Astrocyte of the spinal cord (primary cell): ENCODE measurements at regions not wholly inside any gene's neighbourhood (a gene's known extent, or its start where the extent isn't known, plus 50 kb on each side); places are given as distances from the start of the nearest gene placed in this dataset.

Source experiments
- DNase-seq: peaks from one replicate; pipeline ENCODE4 v3.0.0; 2011; ENCODE audit warnings: low read depth, low spot score
- H3K4me3 ChIP-seq: 2 replicates; pipeline ENCODE4 v1.5.1; 2011; ENCODE audit warnings: low read depth, mild to moderate bottlenecking, low read length, moderate library complexity
- in situ Hi-C: cut with HindIII; loops from 2 replicates; pipeline ENCODE4 v1.10.0; 2017; ENCODE audit warnings: low sequenced_read_pairs
- TF ChIP-seq, protein P1 (sequence below): IDR thresholded peaks from 2 replicates; pipeline ENCODE4 v1.5.1; 2012; ENCODE audit warnings: low read depth, mild to moderate bottlenecking, low read length, inconsistent platforms

DNA sequence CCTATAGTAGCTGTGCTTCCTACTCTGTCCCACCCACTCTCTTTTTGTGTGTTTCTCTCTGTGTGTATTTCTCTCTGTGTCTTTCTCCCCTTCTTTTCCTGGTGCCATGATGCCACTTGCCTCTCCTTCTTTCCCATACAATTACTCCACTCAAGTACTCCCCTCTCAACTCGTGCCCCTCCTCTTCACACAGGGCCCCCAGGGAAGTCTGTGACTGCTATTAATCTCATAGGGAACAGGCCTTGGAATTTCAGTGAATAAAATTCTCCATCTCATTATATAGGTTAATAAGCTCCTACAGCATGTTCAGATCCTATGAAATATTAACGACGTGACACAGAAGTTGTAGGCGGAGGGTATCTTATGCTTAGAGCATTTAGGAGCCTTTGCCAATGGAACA lies 205.9 kb upstream of the EPHA4 start:
- DNase-seq = no peak
- TF ChIP-seq, protein P1, sequence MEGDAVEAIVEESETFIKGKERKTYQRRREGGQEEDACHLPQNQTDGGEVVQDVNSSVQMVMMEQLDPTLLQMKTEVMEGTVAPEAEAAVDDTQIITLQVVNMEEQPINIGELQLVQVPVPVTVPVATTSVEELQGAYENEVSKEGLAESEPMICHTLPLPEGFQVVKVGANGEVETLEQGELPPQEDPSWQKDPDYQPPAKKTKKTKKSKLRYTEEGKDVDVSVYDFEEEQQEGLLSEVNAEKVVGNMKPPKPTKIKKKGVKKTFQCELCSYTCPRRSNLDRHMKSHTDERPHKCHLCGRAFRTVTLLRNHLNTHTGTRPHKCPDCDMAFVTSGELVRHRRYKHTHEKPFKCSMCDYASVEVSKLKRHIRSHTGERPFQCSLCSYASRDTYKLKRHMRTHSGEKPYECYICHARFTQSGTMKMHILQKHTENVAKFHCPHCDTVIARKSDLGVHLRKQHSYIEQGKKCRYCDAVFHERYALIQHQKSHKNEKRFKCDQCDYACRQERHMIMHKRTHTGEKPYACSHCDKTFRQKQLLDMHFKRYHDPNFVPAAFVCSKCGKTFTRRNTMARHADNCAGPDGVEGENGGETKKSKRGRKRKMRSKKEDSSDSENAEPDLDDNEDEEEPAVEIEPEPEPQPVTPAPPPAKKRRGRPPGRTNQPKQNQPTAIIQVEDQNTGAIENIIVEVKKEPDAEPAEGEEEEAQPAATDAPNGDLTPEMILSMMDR = no peak
- H3K4me3 ChIP-seq = no peak overlapping the region
- in situ Hi-C loops = no loop called here

DNA sequence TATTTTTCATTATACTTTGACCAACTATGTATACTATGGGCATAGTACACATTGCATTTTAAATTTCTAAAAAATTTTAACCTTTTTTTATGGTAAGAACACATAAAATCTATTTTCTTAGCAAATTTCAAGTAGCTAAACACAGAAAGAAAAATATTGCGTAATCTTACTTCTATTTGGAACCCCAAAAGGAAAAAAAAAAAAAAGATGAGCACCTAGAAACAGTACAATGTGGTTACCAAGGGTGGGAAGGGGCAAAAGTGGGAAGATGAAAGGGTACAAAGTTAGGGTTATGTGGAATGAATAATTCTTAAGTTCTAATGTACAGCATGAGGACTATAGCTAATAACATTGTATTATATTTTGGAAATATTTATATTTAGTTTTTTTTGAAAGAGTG lies 205.0 kb upstream of the EPHA4 start:
- DNase-seq = no peak
- in situ Hi-C loops = no loop called here
- TF ChIP-seq, protein P1 = no peak
- H3K4me3 ChIP-seq = no peak overlapping the region

DNA sequence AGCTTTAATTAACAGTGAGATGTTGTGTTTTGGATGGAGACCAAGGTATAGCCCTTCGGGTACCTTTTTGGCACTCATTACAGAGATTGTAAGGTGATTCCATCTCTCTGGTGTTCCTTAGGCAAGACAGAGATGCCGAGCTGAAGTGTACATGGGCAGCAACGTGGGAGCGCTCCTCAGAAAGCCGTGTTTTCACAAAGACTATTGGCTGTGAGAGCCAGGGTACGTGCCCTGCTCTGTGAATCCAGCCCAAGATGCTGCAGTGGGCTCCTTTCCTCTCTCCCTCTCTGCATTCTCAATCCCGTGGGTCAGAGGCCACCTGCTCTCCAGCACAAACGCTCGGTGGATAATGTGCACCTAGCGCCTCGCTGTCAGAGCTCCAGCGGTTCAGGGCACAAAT lies 203.0 kb upstream of the EPHA4 start:
- no peak overlapping the region for H3K4me3 ChIP-seq
- DNase-seq = no peak
- TF ChIP-seq, protein P1 = no peak
- in situ Hi-C loops = no loop called here

DNA sequence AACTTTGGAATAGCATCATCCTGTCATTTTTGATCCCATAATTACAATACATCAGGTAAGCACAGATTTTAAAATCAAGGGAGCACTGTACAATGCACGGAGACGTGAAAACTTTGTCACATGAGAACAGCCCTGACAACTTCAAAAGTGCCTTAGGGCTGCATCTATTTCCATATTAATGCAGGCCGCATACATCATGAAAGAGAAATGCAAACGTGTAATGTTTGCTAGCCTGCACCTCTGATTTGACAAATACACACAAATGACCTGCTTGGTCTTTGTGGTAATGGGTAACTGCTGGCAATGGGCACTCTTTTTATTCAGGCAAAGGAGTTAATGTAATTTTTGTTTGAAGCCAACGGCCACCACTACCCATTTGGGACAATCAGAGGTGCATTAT lies 202.0 kb upstream of the EPHA4 start:
- H3K4me3 ChIP-seq = no peak overlapping the region
- TF ChIP-seq, protein P1 = no peak
- in situ Hi-C loops = no loop called here

DNA sequence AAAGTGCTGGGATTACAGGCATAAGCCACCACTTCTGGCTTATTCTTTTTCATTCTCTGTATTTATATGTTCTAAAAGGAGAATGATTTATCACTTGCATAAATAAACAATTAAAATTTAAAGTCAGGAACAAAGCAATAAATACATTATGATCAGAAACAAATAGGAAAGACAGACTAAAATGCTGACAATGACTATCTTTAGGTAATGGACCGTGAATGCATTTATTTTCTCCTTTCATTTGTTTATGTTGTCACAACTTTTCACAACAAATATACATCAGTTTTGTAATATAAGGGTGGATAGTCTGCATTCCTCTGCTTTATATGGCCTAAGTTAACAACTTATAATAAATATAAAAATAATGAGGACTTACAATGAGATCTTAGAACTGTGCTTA lies 199.2 kb upstream of the EPHA4 start:
- DNase-seq = no peak
- in situ Hi-C loops = no loop called here
- TF ChIP-seq, protein P1 = no peak
- no peak overlapping the region for H3K4me3 ChIP-seq

More for the DNA sequence above, 202.0 kb upstream of the EPHA4 start:
- no peak for DNase-seq

DNA sequence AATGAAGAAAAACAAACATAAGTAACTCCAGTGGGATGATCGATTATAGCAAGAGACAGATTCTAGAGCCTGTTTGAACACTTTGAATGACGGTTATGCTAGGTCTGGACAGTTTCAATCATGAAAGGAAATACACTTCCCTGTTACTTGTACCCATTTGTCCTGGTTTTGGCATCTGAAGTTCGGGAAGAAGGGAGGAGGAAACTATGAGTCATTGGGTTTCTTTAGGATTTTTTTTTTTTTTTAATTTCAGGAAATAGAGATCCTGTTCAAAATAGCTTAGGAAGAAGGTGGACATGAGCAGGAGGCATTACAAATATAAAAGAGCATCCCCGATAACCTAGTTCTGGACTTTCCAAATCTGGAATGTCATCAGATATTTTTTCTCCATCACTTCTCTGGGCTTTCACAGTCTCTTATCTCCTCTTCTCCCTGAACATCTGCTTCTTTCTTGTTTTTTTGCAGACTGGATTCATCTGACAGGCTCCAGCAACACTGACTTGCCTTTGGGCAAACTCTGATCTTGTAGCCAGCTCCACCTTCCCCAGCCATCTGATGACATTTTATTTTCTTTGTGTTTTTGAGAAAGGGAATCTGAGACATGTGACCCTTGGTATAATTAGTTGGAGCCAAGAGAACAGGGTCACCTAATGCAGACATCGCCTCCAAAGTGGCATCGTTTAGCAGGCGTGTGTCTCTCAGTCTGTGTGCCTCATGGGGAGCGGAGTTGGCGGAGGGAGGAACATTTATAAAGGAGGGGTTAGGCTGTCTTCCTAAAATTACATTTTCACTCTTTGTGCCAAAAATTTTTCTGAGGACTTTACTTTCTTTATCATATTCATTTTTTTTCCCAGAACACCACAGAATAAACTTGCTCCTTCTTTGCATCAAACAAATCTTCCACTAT lies 195.3 kb upstream of the EPHA4 start:
- no peak overlapping the region for H3K4me3 ChIP-seq
- TF ChIP-seq, protein P1 = no peak
- peak; percentile 9 for DNase-seq
- in situ Hi-C loops = no loop called here
